Left lobe of liver (tissue), 2 donors: ENCODE measurements at regions not wholly inside any gene's neighbourhood (a gene's known extent, or its start where the extent isn't known, plus 50 kb on each side); places are given as distances from the start of the nearest gene placed in this dataset.
"Not testable (repeated sequence)": the region's sequence is repeated elsewhere in the genome, so short reads cannot be mapped to it uniquely, and the experiment has no call there.

Source experiments
- ATAC-seq: fragments of 200-7000 bp; cut with Tn5 transposase; one replicate; pipeline ENCODE4 v1.9.1; 2020; ENCODE audit warnings: mild to moderate bottlenecking, moderate library complexity
- DNase-seq: peaks from one replicate; pipeline ENCODE4 v3.0.0-alpha.2; 2020; ENCODE audit warnings: low spot score
- donor health status: DM: no; HTN: no; CAD: no; lungs with moderate emphysema.
- donor health status: DM: no; HTN: yes; CAD: no.

GRCh38 chr7:143704813-143705212 lies 52.7 kb downstream of the CTAGE6 start:
- ATAC-seq: not testable (repeated sequence)

DNA sequence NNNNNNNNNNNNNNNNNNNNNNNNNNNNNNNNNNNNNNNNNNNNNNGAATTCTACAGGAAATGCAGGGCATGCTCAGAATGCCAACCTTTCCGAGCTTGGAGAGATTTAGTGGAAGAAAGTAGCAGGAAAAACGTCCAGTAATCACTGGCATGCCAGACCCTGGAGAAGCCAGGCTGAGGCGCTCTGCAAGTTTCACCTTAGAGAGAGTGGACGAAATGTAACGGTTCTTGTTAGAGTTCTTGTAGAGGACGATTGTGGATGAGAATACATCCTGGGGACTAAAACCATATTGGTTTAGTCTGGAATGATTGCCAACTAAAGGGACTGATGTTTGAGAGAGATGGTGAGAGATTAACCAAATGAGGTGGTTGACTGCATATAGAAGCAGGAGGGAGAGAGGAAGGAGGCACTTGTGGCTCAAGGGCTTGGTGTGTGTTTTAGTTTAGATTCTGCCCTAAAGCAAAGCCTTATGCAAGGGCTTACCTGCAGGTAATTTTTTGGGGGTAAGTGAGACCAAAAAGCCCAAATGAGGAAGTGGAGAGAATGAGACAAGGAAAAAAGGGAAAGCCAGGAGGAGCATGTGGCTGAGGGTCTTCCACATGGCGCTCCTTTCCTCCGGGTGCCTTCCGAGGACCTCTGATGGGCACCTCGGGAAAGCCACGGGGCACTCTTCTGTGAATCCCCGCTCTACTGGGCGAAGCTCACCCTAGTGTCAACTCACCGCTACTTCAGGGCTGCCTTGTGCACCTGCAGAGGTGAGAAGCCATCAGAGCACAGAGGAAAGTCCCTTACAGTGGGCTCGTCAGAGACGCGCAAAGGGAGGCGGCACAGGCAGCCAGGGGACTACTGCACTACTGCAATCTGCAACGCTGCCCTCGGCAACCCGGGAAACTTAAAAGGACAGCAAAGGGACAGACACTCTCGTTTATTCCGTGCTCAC lies 56.5 kb downstream of the CTAGE6 start:
- DNase-seq: not testable (repeated sequence)
- ATAC-seq: peak; percentile 98

More at GRCh38 chr7:143704813-143705212, 52.7 kb downstream of the CTAGE6 start:
- DNase-seq: not testable (repeated sequence)
